DND-41 (cell line): ENCODE measurements at regions not wholly inside any gene's neighbourhood (a gene's known extent, or its start where the extent isn't known, plus 50 kb on each side); places are given as distances from the start of the nearest gene placed in this dataset.

ENCODE experiments used
- EZH2 ChIP-seq: IDR thresholded peaks from 3 replicates; pipeline ENCODE4 v1.6.1; 2012; ENCODE audit warnings: borderline replicate concordance, low read depth, mild to moderate bottlenecking, moderate library complexity, low read length, inconsistent platforms; ENCODE audit not compliant: severe bottlenecking
- TF ChIP-seq, protein P1 (sequence below): IDR thresholded peaks from 2 replicates; pipeline ENCODE4 v1.5.1; 2012; ENCODE audit warnings: borderline replicate concordance, low read length, moderate library complexity, mild to moderate bottlenecking; ENCODE audit not compliant: poor library complexity, severe bottlenecking; ENCODE audit errors: extremely low read depth

DNA sequence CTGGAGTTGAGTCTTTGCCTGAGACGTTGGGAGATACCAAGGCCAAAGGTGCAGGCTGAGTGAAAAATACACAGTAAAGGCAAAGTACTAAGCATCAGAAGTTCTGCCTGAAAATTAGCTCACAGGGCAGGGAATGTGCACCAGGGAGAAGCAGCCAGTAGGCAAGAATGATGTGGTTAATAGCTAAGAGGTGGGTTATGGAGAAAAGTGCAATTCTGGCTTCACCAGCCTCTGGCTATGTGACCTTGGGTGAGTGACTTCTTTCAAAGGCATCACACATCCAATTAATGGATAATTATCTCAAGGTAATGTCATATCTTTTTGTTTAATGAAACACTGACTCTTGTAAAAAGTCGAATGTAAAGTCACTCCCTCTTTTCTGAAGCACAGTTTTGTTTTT, 230.7 kb upstream of the FGGY start:
- no peak for TF ChIP-seq EZH2
- TF ChIP-seq, protein P1, sequence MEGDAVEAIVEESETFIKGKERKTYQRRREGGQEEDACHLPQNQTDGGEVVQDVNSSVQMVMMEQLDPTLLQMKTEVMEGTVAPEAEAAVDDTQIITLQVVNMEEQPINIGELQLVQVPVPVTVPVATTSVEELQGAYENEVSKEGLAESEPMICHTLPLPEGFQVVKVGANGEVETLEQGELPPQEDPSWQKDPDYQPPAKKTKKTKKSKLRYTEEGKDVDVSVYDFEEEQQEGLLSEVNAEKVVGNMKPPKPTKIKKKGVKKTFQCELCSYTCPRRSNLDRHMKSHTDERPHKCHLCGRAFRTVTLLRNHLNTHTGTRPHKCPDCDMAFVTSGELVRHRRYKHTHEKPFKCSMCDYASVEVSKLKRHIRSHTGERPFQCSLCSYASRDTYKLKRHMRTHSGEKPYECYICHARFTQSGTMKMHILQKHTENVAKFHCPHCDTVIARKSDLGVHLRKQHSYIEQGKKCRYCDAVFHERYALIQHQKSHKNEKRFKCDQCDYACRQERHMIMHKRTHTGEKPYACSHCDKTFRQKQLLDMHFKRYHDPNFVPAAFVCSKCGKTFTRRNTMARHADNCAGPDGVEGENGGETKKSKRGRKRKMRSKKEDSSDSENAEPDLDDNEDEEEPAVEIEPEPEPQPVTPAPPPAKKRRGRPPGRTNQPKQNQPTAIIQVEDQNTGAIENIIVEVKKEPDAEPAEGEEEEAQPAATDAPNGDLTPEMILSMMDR, result no peak
